Ecto neural progenitor cell (in vitro differentiated cells): ENCODE measurements at regions not wholly inside any gene's neighbourhood (a gene's known extent, or its start where the extent isn't known, plus 50 kb on each side); places are given as distances from the start of the nearest gene placed in this dataset.

Experiments
- DNase-seq: peaks from one replicate; pipeline ENCODE4 v3.0.0-alpha.2; 2018; ENCODE audit warnings: low spot score

- no peak for DNase-seq
Measured at GRCh38 chr18:57243624-57244179, 96.8 kb downstream of the BOD1L2 start.

- peak; percentile 59 for DNase-seq
Measured at GRCh38 chr18:57249179-57249578, 102.3 kb downstream of the BOD1L2 start.

GRCh38 chr18:57249883-57250282, 102.5 kb upstream of the ST8SIA3 start:
- DNase-seq, result no peak

GRCh38 chr18:57251747-57252146, 100.6 kb upstream of the ST8SIA3 start:
- no peak for DNase-seq

- DNase-seq, result no peak
Measured at GRCh38 chr18:57253903-57254302, 98.5 kb upstream of the ST8SIA3 start.

GRCh38 chr18:57258131-57258777, 94.1 kb upstream of the ST8SIA3 start:
- DNase-seq, result no peak

- DNase-seq, result no peak
Measured at GRCh38 chr18:57267368-57267925, 84.9 kb upstream of the ST8SIA3 start.

- no peak for DNase-seq
Measured at GRCh38 chr18:57269756-57270155, 82.6 kb upstream of the ST8SIA3 start.

GRCh38 chr18:57270156-57270555, 82.2 kb upstream of the ST8SIA3 start:
- DNase-seq, result no peak

- DNase-seq, result no peak
Measured at GRCh38 chr18:57273194-57273593, 79.2 kb upstream of the ST8SIA3 start.

GRCh38 chr18:57275111-57275510, 77.2 kb upstream of the ST8SIA3 start:
- DNase-seq, result no peak

- DNase-seq, result no peak
Measured at GRCh38 chr18:57276829-57277228, 75.5 kb upstream of the ST8SIA3 start.

- DNase-seq, result no peak
Measured at GRCh38 chr18:57278933-57279332, 73.4 kb upstream of the ST8SIA3 start.

- DNase-seq, result no peak
Measured at GRCh38 chr18:57281519-57281918, 70.8 kb upstream of the ST8SIA3 start.

GRCh38 chr18:57286949-57287348, 65.4 kb upstream of the ST8SIA3 start:
- DNase-seq, result no peak

- no peak for DNase-seq
Measured at GRCh38 chr18:57287766-57288165, 64.6 kb upstream of the ST8SIA3 start.

- peak; percentile 30 for DNase-seq
Measured at GRCh38 chr18:57294547-57294946, 57.8 kb upstream of the ST8SIA3 start.

GRCh38 chr18:57296336-57296735, 56.0 kb upstream of the ST8SIA3 start:
- DNase-seq, result no peak

GRCh38 chr18:57297306-57297705, 55.1 kb upstream of the ST8SIA3 start:
- no peak for DNase-seq

GRCh38 chr18:57299931-57300330, 52.4 kb upstream of the ST8SIA3 start:
- DNase-seq, result peak; percentile 25

GRCh38 chr18:57301573-57302559, 50.5 kb upstream of the ST8SIA3 start:
- DNase-seq, result peak; percentile 60
